IgD-negative memory B cell (primary cell): ENCODE measurements at regions not wholly inside any gene's neighbourhood (a gene's known extent, or its start where the extent isn't known, plus 50 kb on each side); places are given as distances from the start of the nearest gene placed in this dataset.
A peak's percentile ranks its signal among the peaks of the same experiment; 100 is the strongest.

ENCODE experiments used
- H3K27ac Mint-ChIP-seq, 3 donors: one replicate each; pipeline ENCODE4 v1.8.0; 2020 to 2022; ENCODE audit warnings: mild to moderate bottlenecking in 3 of 3, mixed read lengths in 3 of 3, moderate library complexity in 1 of 3
- H3K27me3 Mint-ChIP-seq: one replicate; pipeline ENCODE4 v1.8.0; 2021; ENCODE audit warnings: mixed read lengths
- H3K36me3 Mint-ChIP-seq: one replicate; pipeline ENCODE4 v1.8.0; 2020; ENCODE audit warnings: mild to moderate bottlenecking, mixed read lengths
- H3K4me1 Mint-ChIP-seq, 3 donors: one replicate each; pipeline ENCODE4 v1.8.0; 2020 to 2022; ENCODE audit warnings: mixed read lengths in 3 of 3, mild to moderate bottlenecking in 1 of 3
- H3K4me3 Mint-ChIP-seq, 4 donors: one replicate each; pipeline ENCODE4 v1.8.0; 2020 to 2022; ENCODE audit warnings: mild to moderate bottlenecking in 4 of 4, mixed read lengths in 4 of 4, moderate library complexity in 3 of 4
- H3K9me3 Mint-ChIP-seq, 3 donors: one replicate each; pipeline ENCODE4 v1.8.0; 2020 to 2021; ENCODE audit warnings: mixed read lengths in 3 of 3, mild to moderate bottlenecking in 1 of 3

- peaks cover 3 to 18% (median 14%) of the 10 kb centered on the region in 3 donors for H3K4me1 Mint-ChIP-seq
Observed at GRCh38 chr10:92766451-92766850, 76.7 kb downstream of the HHEX start.

GRCh38 chr10:92768104-92768503 is 78.3 kb downstream of the HHEX start:
- Mint-ChIP-seq H3K4me1 (peaks cover 0 to 14% (median 9%) of the 10 kb centered on the region in 3 donors), H3K27me3 (no peaks in the 10 kb centered on the region), H3K4me3 (no peak overlapping the region), H3K36me3 (peaks cover 17% of the 10 kb centered on the region), H3K9me3 (peaks cover 6 to 18% (median 6%) of the 10 kb centered on the region in 3 donors), H3K27ac (no peak overlapping the region)

More at GRCh38 chr10:92766451-92766850, 76.7 kb downstream of the HHEX start:
- H3K9me3 Mint-ChIP-seq = peaks cover 6 to 18% (median 6%) of the 10 kb centered on the region in 3 donors
- no peak overlapping the region for H3K27ac Mint-ChIP-seq
- peaks cover 15% of the 10 kb centered on the region for H3K36me3 Mint-ChIP-seq
- H3K27me3 Mint-ChIP-seq = no peaks in the 10 kb centered on the region
- no peak overlapping the region for H3K4me3 Mint-ChIP-seq

- Mint-ChIP-seq H3K27ac (no peak overlapping the region), H3K4me1 (peaks cover 1 to 7% (median 6%) of the 10 kb centered on the region in 3 donors), H3K9me3 (peaks cover 2 to 5% (median 3%) of the 10 kb centered on the region in 3 donors), H3K36me3 (peaks cover 9% of the 10 kb centered on the region), H3K27me3 (no peaks in the 10 kb centered on the region), H3K4me3 (no peak overlapping the region)
Observed at GRCh38 chr10:92773776-92774175, 74.5 kb upstream of the EXOC6 start.

GRCh38 chr10:92778091-92778490 is 70.2 kb upstream of the EXOC6 start:
- Mint-ChIP-seq H3K27ac (no peak overlapping the region), H3K27me3 (no peaks in the 10 kb centered on the region), H3K4me3 (no peak overlapping the region), H3K9me3 (peaks cover 0 to 2% (median 0%) of the 10 kb centered on the region in 3 donors), H3K36me3 (no peaks in the 10 kb centered on the region), H3K4me1 (peaks cover 1 to 11% (median 6%) of the 10 kb centered on the region in 3 donors)

DNA sequence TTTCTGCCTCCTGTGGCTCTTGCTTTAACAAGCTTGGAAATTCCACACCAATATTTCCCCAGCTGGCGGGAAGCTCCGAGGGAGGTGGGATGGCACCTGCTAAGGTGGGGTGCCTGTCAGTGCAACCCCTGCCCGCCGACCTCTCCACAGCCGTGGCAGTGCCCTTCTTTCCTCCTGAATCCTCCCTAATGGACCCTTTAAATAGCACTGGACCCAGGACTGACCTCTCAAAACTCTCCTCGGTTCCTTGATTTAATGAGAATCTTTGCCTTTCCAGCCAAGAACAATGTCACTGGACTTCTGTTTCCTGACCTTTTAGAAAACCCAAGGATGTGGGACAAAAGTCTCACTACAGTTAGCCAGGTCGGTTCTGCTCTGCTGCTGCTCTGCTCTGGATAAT is 63.2 kb upstream of the EXOC6 start:
- no peaks in the 10 kb centered on the region for H3K36me3 Mint-ChIP-seq
- no peaks in the 10 kb centered on the region for H3K27me3 Mint-ChIP-seq
- H3K9me3 Mint-ChIP-seq = no peaks in the 10 kb centered on the region
- no peak overlapping the region for H3K4me3 Mint-ChIP-seq
- H3K27ac Mint-ChIP-seq = no peak overlapping the region
- peaks cover 23 to 25% (median 25%) of the 10 kb centered on the region in 3 donors for H3K4me1 Mint-ChIP-seq

GRCh38 chr10:92787557-92788152 is 60.7 kb upstream of the EXOC6 start:
- Mint-ChIP-seq H3K27ac (peak overlapping the region; percentile 15 to 71 (median 69)), H3K4me1 (peaks cover 28 to 31% (median 31%) of the 10 kb centered on the region in 3 donors), H3K9me3 (no peaks in the 10 kb centered on the region), H3K27me3 (no peaks in the 10 kb centered on the region), H3K4me3 (peak overlapping the region in 2 of 4 donors; percentile 51 to 65), H3K36me3 (no peaks in the 10 kb centered on the region)

- Mint-ChIP-seq H3K36me3 (no peaks in the 10 kb centered on the region), H3K4me3 (peak overlapping the region in 2 of 4 donors; percentile 15 to 53), H3K27ac (peak overlapping the region; percentile 40 to 96 (median 88)), H3K4me1 (peaks cover 28 to 31% (median 31%) of the 10 kb centered on the region in 3 donors), H3K9me3 (no peaks in the 10 kb centered on the region), H3K27me3 (peaks cover 3% of the 10 kb centered on the region)
Observed at GRCh38 chr10:92789067-92789466, 59.3 kb upstream of the EXOC6 start.

GRCh38 chr10:92789786-92790185 is 58.5 kb upstream of the EXOC6 start:
- Mint-ChIP-seq H3K27ac (peak overlapping the region; percentile 71 to 98 (median 83)), H3K9me3 (no peaks in the 10 kb centered on the region)

GRCh38 chr10:92790440-92790839 is 57.9 kb upstream of the EXOC6 start:
- Mint-ChIP-seq H3K4me3 (peak overlapping the region in 3 of 4 donors; percentile 12 to 90 (median 74)), H3K36me3 (no peaks in the 10 kb centered on the region), H3K27ac (peak overlapping the region; percentile 71 to 98 (median 83)), H3K4me1 (peaks cover 28 to 31% (median 30%) of the 10 kb centered on the region in 3 donors), H3K27me3 (peaks cover 3% of the 10 kb centered on the region), H3K9me3 (no peaks in the 10 kb centered on the region)

More at GRCh38 chr10:92789786-92790185, 58.5 kb upstream of the EXOC6 start:
- Mint-ChIP-seq H3K4me3 (peak overlapping the region in 2 of 4 donors; percentile 74 to 90), H3K4me1 (peaks cover 28 to 31% (median 31%) of the 10 kb centered on the region in 3 donors), H3K36me3 (no peaks in the 10 kb centered on the region), H3K27me3 (peaks cover 3% of the 10 kb centered on the region)

- H3K27me3 Mint-ChIP-seq = peaks cover 3% of the 10 kb centered on the region
- no peaks in the 10 kb centered on the region for H3K36me3 Mint-ChIP-seq
- no peak overlapping the region for H3K4me3 Mint-ChIP-seq
- H3K4me1 Mint-ChIP-seq = peaks cover 25 to 28% (median 26%) of the 10 kb centered on the region in 3 donors
- H3K9me3 Mint-ChIP-seq = no peaks in the 10 kb centered on the region
- H3K27ac Mint-ChIP-seq = no peak overlapping the region
Observed at GRCh38 chr10:92792661-92793060, 55.7 kb upstream of the EXOC6 start.
